ENCODE measurements at regions not wholly inside any gene's neighbourhood (a gene's known extent, or its start where the extent isn't known, plus 50 kb on each side); places are given as distances from the start of the nearest gene placed in this dataset.

- TF ChIP-seq CTCF (IDR thresholded peaks at IDR 0.05) (no peak), POLR2A (IDR thresholded peaks at IDR 0.05) (no peak)
Observed at GRCh38 chr2:23323917-23324680, 60.9 kb upstream of the KLHL29 start.

Measured in vagina (tissue), 2 donors.